Posterior cingulate gyrus (tissue), 11 donors: ENCODE measurements at regions not wholly inside any gene's neighbourhood (a gene's known extent, or its start where the extent isn't known, plus 50 kb on each side); places are given as distances from the start of the nearest gene placed in this dataset.
"Not testable (repeated sequence)": the region's sequence is repeated elsewhere in the genome, so short reads cannot be mapped to it uniquely, and the experiment has no call there.

Experiments used
- DNase-seq, 10 donors: peaks; one replicate each; pipeline versions ENCODE4 v3.0.0 to v3.0.0-alpha.2; 2020 to 2021; ENCODE audit warnings: mixed read lengths in 3 of 10
- intact Hi-C: fragments of 100-400 bp; cut with DNase I; formaldehyde crosslinking; loops from one replicate; pipeline ENCODE4 v1.15.1; 2023

DNA sequence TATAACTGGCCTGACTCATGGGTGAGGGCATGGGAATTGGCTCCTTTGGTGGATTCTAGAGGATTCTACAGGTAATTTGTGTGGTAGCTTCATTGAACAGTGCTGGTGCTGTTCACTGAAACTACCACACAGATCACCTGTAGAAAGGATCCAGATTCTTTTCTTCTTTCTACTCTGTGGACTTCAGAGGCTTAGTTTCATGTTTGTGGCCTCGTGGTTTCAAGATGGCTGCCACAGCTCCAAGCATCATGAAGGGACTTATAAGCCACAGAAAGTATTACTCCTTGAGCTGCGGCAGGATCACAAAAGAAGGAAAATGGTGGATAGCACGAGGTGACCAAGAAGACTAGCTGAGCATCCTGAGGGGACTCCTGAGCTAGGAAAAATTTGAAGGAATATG lies 88.9 kb downstream of the ADCYAP1 start:
- intact Hi-C loops = no loop called here

DNA sequence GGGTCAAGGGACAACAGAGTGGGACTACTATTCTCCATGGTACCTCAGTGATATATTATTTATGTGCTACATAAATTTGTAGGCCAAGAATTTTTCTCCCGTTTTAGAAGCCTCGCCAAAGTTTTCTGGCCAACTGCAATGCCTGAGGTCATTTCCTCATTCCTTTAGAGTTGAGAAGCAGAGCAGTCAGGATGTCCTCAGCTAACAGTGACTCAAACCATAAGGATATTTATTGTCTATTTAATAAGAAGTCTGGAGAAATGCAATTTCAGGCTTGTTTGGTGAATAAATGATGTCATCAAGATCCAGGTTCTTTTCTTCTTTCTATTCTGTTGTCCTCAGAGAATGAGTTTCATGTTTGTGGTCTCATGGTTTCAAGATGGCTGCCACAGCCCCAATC lies 91.0 kb downstream of the ADCYAP1 start:
- no peak for DNase-seq

More for the DNA sequence above, 88.9 kb downstream of the ADCYAP1 start:
- DNase-seq = no peak

DNA sequence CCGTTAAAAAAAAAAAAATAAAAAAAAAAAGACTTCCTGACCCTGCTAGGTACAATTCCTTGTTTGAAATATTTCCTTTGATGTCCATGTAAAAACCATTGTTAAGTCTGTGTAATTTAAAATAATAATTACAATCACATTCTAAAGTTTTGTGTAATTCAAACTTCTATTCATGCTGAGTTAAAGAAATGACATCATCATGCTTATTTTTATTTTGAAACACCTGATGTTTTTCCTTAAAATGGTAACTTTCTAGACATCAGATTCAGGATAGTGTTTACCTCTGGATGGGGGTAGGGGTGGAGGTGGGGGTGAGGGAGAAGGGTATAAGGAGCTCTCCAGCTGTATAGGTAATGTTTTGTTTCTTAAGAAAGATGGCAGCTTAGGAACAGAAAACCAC lies 92.8 kb downstream of the ADCYAP1 start:
- intact Hi-C loops = no loop called here

More for the DNA sequence above, 91.0 kb downstream of the ADCYAP1 start:
- intact Hi-C loops = no loop called here

DNA sequence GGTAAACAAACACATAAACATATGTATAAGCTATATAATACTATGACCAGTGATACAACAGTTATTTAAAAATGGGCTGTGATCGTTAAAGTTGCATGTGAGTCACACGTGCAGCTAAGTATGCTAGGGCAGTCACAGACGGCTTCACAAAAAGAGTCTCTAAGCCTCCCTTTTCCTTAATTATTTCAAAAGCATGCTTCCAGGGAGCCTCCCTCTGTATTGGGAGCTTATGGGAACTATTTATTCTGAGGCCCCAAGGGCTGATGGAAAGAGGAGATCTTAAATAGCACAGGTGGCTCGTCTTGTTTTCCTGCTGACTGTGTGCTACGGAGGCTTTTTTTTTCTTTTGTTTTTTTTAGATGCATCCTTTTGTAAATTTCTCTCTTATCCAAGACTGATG lies 94.3 kb downstream of the ADCYAP1 start:
- no peak for DNase-seq

More for the DNA sequence above, 92.8 kb downstream of the ADCYAP1 start:
- no peak for DNase-seq

DNA sequence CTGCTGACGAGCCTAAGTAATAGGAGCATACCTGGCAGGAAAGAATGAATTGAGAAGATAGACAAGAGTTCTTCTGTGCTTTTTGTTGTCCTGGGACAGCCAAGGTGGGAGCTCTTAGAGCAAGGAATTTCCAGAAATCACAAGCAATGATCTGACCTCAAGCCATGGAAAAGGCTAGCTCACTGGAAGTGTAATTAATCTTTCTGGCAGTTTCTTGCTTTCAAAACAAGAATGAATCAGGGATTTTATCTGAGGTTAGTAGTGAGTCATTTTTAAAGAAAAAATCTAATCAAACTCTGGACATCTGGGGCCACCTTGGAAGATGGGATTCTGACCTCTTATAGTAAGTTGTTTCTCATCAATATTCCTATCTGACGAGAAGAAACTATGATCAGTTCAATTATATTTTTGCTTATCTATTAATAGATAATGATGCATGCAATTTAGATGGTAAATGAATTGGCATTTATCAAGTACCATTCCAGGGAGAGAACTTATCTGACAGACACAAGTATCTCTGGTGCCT lies 98.0 kb downstream of the ADCYAP1 start:
- DNase-seq = no peak
- intact Hi-C loops = no loop called here

More for the DNA sequence above, 94.3 kb downstream of the ADCYAP1 start:
- intact Hi-C loops = no loop called here

DNA sequence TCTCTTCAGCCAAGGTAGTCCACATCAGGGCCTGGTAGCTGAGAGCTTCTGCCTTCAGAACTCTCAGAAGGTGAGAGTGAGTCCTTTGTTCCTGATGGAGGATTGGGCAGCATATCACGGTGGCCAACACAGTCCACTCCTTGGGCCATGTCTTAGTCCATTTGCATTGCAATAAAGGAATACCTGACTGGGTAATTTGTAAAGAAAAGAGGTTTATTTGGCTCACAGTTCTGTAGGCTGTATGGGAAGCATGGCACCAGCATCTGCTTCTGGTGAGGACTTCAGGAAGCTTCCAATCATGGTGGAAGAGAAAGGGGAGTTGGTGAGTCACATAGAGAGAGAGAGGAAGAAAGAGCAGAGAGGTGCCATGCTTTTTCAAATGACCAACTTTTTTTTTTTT lies 98.8 kb downstream of the ADCYAP1 start:
- intact Hi-C loops = no loop called here
- DNase-seq = no peak

DNA sequence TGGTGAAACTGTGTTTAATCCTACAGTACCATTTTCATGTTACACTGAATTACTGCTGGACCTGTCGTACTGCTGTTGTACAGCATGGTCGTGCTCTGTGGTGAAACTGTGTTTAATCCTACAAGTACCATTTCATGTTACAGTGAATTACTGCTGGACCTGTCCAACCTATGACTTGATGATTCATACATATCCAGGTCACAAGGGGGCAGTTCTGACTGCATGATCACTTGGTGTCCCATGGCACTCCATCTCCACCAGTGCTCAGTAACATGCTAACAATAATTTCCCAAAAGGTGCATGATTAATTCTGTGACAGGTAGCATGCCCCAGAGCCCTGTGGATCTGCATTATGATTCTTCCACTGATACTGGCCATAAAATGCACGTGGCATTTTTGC lies 101.6 kb downstream of the ADCYAP1 start:
- DNase-seq = no peak
- intact Hi-C loops = no loop called here

DNA sequence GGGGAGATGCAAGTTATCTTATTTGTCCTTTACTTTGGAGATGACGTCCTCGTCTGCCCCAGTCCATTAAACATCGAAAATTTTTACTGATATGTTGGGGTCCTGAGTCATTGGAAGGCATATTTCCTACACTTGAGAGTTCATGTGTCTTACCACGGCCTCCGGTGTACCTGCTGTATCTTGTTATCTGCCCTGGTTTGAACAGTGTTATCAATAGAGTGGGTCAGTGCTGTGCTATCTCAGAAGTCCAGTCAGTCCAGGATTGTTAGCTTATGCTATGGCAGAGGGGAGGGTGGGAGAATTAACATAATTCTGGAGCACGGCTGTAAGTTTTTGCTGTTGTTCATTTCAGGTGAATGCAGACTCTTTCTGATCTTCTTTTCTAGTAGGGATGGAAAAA lies 102.3 kb downstream of the ADCYAP1 start:
- intact Hi-C loops = no loop called here

DNA sequence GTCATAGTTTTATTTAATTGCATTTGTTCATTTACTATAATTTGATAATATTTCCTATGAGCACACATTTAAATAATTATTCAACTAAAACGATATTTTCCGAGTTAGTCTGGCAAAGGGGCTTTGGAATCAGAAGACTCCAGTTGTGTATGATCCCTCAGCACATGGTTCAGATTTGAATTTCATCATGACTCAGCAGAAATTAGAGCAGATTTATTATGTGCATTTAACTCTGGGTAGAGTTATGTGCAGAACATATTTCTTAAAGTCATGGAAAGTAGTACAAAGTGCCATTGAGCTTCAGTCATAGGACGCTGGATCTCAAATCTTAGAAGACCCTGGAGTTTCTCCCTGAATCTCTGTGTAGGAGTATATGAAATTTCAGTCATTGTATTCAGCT lies 106.7 kb downstream of the ADCYAP1 start:
- intact Hi-C loops = no loop called here
- no peak for DNase-seq

More for the DNA sequence above, 102.3 kb downstream of the ADCYAP1 start:
- no peak for DNase-seq

DNA sequence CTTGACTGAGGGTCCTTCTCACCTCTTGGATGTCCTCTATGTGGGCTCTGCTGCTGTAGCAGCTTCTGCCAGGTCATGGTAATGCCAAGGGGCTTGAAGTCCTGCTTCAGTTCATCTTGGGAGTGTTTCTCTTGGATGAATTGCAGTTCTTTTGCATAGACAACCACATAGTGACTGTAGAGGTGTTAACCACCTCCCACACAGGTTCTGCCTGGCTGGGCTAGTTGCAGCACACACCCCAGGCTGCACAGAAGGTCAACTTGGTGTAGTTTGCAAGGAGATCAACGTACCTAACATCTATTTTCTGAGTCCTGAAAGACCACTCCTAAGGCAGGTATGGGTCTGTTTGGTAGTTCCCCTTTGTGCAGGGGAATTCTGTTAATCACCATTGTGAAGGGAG lies 108.1 kb downstream of the ADCYAP1 start:
- no peak for DNase-seq
- intact Hi-C loops = no loop called here

DNA sequence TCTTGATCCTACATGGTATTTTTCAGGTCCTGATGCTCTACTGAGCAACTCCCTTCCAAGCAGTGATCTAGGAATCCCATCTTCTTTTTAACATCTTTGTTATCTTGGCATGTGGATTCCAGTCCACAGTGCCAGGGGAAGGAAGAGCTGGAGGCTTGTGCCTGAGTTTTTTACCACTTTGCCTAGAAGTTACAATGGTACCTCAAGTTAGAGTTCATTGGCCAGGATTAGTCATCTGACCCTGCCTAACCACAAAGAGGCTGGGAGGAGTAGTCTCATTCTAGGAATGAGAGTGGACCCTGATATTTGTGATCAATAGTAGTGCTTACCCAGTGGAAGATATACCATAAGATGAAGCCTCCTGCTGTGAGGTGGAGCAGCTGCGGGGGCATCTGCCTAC lies 109.3 kb downstream of the ADCYAP1 start:
- DNase-seq = no peak
- intact Hi-C loops = no loop called here

DNA sequence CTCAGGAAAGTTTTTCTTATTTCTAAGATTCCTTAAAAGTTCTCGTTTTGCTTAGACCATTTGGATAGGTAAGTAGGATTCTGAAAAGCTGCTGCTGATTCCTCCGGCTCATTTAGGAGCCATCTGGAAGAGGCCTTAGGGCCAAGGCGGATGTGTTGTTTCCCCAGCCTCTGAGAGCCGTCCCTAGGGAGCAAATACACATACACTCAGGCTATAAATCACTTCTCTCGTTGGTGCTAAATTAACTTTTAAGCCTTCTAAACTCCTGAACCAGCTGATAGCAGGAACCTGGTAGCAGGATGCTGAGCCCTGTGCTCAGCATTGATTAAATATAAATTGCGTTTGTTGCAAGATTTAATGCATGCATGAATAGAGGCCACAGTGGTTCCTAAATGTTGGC lies 109.8 kb downstream of the ADCYAP1 start:
- no peak for DNase-seq
- intact Hi-C loops = no loop called here

DNA sequence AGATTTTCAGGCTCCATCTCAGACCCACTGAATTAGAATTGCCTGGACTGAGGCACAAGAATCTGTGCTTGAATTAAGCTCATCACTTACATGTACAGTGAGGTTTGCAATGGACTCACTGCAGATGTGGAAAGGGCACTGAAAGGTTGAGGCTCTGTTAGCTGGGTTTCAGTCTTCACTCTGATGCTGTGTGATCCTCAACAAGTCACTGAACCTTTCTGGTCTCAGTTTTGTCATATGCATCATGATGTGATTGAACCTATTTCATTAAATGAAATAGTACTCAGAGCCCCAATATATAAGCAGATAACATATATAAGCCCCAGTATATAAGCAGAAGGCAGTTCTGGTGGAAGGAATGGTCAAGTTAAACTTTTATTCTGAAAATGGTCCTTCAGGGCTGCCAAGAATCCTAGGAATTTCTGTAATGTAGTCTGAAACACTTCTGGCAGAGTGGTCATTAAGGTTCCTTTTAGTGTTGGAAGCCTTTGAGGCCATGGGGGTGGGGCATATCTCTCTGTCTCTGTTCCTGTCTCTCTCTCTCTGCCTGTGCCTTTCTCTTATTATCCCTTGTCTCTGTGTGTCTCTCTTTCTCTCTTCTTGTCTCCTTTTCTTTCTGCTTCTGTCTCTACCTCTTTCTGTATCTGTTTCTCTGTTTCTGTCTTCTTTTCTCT lies 110.4 kb downstream of the ADCYAP1 start:
- DNase-seq = no peak
- intact Hi-C loops = no loop called here

DNA sequence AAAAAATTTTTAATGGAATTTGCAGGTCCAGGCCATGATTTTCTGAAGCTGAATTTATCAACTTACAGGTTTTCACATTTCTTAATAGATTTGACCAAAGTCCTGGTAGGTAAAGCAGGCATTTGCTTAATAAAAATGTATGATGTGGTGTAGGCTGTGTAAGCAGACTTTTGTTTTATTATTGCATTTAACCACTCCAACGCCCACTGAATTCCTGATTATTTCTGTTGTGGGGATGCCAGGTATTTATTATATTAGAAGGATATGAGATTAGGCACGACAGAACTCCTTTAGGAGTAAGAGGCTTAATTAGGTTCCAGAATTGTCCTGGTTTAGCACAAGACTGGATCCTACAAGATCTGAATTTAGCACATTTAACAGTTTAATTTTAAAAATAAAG lies 111.1 kb downstream of the ADCYAP1 start:
- intact Hi-C loops = no loop called here
- DNase-seq = no peak

DNA sequence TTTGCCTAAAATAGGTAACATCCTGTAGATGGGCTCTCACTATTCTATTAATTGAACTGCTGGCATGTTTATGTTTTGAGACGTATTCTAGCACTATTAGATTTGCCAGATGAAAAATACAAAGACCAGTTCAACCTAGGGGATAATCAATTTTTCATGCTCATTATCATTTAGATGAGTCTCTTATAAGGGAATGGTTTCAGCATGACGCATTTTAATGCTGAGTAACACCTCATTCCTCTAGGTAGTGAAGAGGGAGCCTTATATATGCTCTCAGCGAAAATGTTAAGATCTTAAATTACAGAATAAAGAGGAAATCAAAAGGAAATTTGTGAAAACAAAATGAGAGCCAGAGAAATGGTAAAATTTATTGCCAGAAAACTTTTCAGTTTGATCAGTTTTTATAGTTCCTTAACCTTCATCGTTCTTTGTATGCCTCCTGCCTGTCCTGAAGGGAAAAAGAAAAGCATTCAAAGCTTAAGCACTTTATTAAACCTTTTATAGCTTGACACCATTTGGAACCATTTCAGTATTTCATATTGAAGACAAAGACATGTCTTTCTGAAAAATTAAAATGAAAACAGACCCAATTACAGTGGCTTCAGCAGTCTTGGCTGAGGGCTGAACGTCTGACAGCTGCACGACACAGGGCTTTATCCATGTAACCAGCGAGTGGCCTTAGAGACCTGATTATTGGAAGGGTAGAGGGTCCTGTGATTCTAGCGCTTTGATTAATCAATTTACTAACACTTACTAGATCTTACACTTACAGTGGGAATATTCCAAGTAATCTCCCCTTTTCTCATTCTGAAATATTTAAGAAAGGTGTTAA lies 112.8 kb downstream of the ADCYAP1 start:
- DNase-seq = no peak
- intact Hi-C loops = no loop called here

DNA sequence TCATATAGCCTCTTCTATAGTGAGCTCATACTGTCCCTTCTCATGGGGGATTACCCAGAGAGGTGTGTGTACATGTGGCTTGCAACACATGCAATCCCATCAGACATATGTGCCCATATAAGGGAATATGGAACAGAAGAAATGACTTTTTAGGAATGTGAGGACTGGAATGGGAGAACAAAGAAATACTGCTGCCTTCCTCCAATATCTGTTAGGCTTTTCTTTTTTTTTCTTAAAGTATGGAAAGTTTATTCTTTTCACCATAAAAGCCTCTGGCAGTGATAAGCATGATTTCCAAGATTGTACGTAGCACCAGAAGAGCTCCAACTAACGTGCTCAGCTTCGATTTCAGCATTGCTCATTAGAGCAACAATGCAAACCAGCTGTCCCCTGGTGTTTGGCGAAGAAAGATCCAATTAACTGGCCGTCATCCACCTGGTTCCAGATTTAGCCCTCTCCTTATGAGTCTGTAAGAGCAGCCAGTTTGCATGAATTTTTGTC lies 113.6 kb downstream of the ADCYAP1 start:
- DNase-seq = no peak
- intact Hi-C loops = no loop called here

DNA sequence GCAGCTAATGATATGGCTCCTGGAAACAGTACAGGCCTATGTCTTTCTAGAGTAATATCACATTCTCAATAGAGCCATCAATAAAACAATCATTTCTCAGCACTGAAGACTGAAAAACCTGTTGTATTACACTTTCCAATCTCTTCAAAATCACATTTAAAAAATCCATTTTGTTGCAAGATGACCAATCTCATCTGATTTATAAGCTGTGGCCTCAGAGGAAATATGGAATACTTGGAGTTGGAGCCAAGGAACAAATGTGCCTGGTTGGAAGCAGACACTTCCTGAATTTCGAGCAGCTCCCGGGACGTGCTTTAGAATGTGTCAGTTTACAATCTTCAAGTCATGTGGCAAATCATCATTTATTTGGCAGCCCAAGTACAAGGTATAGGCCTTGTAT lies 114.5 kb downstream of the ADCYAP1 start:
- intact Hi-C loops = no loop called here
- DNase-seq = no peak

DNA sequence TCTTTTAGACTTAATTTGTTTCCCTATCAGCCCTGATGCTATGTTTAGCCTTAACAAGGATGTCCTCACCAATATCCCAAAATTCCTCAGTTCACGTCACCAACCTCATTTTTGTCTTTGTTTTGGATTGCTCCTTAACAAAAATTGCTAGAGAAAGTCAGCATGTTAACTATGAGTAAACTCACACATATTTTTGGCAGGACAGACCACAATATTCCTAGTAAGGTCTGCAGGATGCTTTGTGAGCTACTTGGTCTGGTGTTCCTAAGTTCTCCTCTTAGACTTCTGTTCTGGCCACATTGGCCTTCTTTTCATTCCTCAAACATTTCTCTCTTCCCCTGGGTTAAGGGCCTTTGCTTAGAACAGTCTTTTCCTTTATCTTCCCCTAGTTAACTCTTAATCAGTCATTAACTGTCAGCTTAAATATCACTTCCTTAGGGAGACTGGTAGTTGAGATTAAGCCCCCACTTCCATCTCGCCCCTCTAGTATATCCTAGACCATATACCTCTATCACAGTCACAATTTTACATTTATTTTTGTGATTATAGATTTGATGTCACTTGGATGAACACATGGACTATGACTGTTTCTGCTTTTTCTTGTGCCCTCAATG lies 116.2 kb downstream of the ADCYAP1 start:
- DNase-seq = no peak
- intact Hi-C loops = no loop called here

DNA sequence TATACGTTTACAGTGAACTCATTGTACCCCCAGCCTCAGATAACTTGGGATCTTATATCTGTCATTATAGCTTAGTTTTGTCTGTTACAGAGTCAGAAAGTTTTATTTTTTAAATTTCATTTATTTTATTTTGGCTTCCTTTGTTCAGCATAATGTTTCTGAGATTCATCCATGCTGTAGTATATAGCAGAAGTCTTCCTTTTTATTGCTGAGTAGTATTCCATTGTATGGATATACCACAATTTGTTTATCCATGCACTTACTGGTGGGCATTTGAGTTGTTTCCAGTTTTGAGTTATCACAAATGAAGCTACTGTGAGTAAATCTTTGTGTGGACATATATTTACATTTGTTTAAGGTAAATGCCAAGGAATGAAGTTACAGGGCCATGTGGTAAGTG lies 122.3 kb downstream of the ADCYAP1 start:
- intact Hi-C loops = no loop called here
- no peak for DNase-seq

DNA sequence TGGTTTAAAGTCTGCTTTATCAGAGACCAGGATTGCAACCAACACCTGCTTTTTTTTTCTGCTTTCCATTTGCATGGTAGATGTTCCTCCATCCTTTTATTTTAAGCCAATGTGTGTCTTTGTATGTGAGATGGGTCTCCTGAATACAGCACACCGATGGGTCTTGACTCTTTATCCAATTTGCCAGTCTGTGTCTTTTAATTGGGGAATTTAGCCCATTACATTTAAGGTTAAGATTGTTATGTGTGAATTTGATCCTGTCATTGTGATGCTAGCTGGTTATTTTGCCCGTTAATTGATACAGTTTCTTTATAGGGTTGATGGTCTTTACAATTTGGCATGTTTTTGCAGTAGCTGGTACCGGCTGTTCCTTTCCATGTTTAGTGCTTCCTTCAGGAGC lies 128.4 kb downstream of the ADCYAP1 start:
- intact Hi-C loops, DNase-seq: not testable (repeated sequence)

DNA sequence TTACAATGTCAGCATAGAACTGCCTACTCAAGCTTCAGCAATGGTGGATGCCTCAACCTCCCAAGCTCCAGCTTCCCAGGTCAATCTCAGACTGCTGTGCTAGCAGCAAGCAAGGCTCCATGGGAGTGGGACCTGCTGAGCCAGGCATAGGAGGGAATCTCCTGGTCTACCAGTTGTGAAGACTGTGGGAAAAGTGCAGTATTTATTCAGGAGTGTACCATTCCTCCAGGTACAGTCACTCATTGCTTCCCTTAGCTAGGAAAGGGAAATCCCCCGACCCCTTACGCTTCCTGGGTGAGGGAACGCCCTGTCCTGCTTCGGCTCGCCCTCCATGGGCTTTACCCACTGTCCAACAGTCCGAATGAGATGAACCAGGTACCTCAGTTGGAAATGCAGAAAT lies 130.3 kb downstream of the ADCYAP1 start:
- no peak for DNase-seq
- intact Hi-C loops = no loop called here
